Kidney epithelial cell (primary cell): ENCODE measurements at regions not wholly inside any gene's neighbourhood (a gene's known extent, or its start where the extent isn't known, plus 50 kb on each side); places are given as distances from the start of the nearest gene placed in this dataset.
"Not testable (repeated sequence)": the region's sequence is repeated elsewhere in the genome, so short reads cannot be mapped to it uniquely, and the experiment has no call there.

ENCODE experiments used
- DNase-seq: peaks from one replicate; pipeline ENCODE4 v3.0.0-alpha.2; 2010; ENCODE audit warnings: low read depth
- H3K27me3 ChIP-seq: 2 replicates; pipeline ENCODE4 v1.6.0; 2011; ENCODE audit warnings: low read length; ENCODE audit not compliant: control insufficient read depth, insufficient read depth
- H3K36me3 ChIP-seq: 2 replicates; pipeline ENCODE4 v1.5.1; 2011; ENCODE audit warnings: low read length; ENCODE audit not compliant: control insufficient read depth, insufficient read depth
- H3K4me3 ChIP-seq: 2 replicates; pipeline ENCODE4 v1.5.1; 2011; ENCODE audit warnings: low read depth, mild to moderate bottlenecking, control low read depth, low read length
- CTCF ChIP-seq: IDR thresholded peaks from 2 replicates; pipeline ENCODE4 v1.5.1; 2011; ENCODE audit warnings: mild to moderate bottlenecking, moderate library complexity, low read length, control low read depth, inconsistent platforms; ENCODE audit not compliant: insufficient read depth, poor library complexity, severe bottlenecking

- H3K36me3 ChIP-seq, result no peaks in the 10 kb centered on the region
- no peak for DNase-seq
- H3K4me3 ChIP-seq, result no peak overlapping the region
- H3K27me3 ChIP-seq, result no peaks in the 10 kb centered on the region
- TF ChIP-seq CTCF, result no peak
Measured at GRCh38 chr4:179353786-179354185, 1911.5 kb upstream of the AGA start.

GRCh38 chr4:179361978-179362486 is 1919.8 kb upstream of the AGA start:
- Histone ChIP-seq H3K4me3 (no peak overlapping the region), H3K27me3 (no peaks in the 10 kb centered on the region), H3K36me3 (no peaks in the 10 kb centered on the region)
- no peak for DNase-seq
- no peak for TF ChIP-seq CTCF

GRCh38 chr4:179365932-179366331 is 1923.7 kb upstream of the AGA start:
- DNase-seq, H3K36me3 ChIP-seq, H3K27me3 ChIP-seq, H3K4me3 ChIP-seq: not testable (repeated sequence)

GRCh38 chr4:179372242-179372641 is 1930.0 kb upstream of the AGA start:
- no peak for DNase-seq
- no peaks in the 10 kb centered on the region for H3K27me3 ChIP-seq
- H3K4me3 ChIP-seq, result no peak overlapping the region
- TF ChIP-seq CTCF, result no peak
- no peaks in the 10 kb centered on the region for H3K36me3 ChIP-seq

- no peak for DNase-seq
- TF ChIP-seq CTCF, result no peak
Measured at GRCh38 chr4:179372746-179373145, 1930.5 kb upstream of the AGA start.

GRCh38 chr4:179378847-179379246 is 1936.6 kb upstream of the AGA start:
- not testable (repeated sequence) for H3K36me3 ChIP-seq, H3K27me3 ChIP-seq, H3K4me3 ChIP-seq, DNase-seq

More at GRCh38 chr4:179372746-179373145, 1930.5 kb upstream of the AGA start:
- Histone ChIP-seq H3K4me3 (no peak overlapping the region), H3K36me3 (no peaks in the 10 kb centered on the region), H3K27me3 (no peaks in the 10 kb centered on the region)

GRCh38 chr4:179392787-179393186 is 1950.5 kb upstream of the AGA start:
- Histone ChIP-seq H3K27me3 (no peaks in the 10 kb centered on the region), H3K4me3 (no peak overlapping the region), H3K36me3 (no peaks in the 10 kb centered on the region)
- no peak for DNase-seq
- no peak for TF ChIP-seq CTCF
